Bronchial epithelial cell (primary cell): ENCODE measurements at regions not wholly inside any gene's neighbourhood (a gene's known extent, or its start where the extent isn't known, plus 50 kb on each side); places are given as distances from the start of the nearest gene placed in this dataset.

Experiments
- DNase-seq: peaks from one replicate; pipeline ENCODE4 v3.0.0-alpha.2; 2010; ENCODE audit warnings: low read depth
- FAIRE-seq: peaks from 2 replicates; lab custom pipeline; 2011; peaks lifted over from hg19 to GRCh38; lab: Jason Lieb, UNC
- H3K27me3 ChIP-seq: 2 replicates; pipeline ENCODE4 v1.5.1; 2011; ENCODE audit warnings: low read length; ENCODE audit not compliant: control insufficient read depth, insufficient read depth
- H3K36me3 ChIP-seq: 2 replicates; pipeline ENCODE4 v1.5.1; 2011; ENCODE audit warnings: low read length; ENCODE audit not compliant: control insufficient read depth, insufficient read depth
- H3K4me3 ChIP-seq: 2 replicates; pipeline ENCODE4 v1.5.1; 2011; ENCODE audit warnings: mild to moderate bottlenecking, low read depth, low read length, control low read depth
- CTCF ChIP-seq: IDR thresholded peaks from 2 replicates; pipeline ENCODE4 v1.5.1; 2011; ENCODE audit warnings: mild to moderate bottlenecking, moderate library complexity, low read length, control low read depth, inconsistent platforms; ENCODE audit not compliant: insufficient read depth, severe bottlenecking

- no peak for FAIRE-seq
- no peak for TF ChIP-seq CTCF
Observed at GRCh38 chr5:5798462-5798861, 376.0 kb downstream of the ICE1 start.

GRCh38 chr5:5798041-5798440 is 375.6 kb downstream of the ICE1 start:
- Histone ChIP-seq H3K36me3 (no peaks in the 10 kb centered on the region), H3K27me3 (no peaks in the 10 kb centered on the region), H3K4me3 (no peak overlapping the region)
- no peak for TF ChIP-seq CTCF
- FAIRE-seq (no peak), DNase-seq (no peak)

More at GRCh38 chr5:5798462-5798861, 376.0 kb downstream of the ICE1 start:
- no peaks in the 10 kb centered on the region for H3K27me3 ChIP-seq
- no peaks in the 10 kb centered on the region for H3K36me3 ChIP-seq
- no peak for DNase-seq
- no peak overlapping the region for H3K4me3 ChIP-seq

- no peak overlapping the region for H3K4me3 ChIP-seq
- no peaks in the 10 kb centered on the region for H3K36me3 ChIP-seq
- no peak for TF ChIP-seq CTCF
- DNase-seq (no peak), FAIRE-seq (no peak)
- H3K27me3 ChIP-seq = no peaks in the 10 kb centered on the region
Observed at GRCh38 chr5:5795074-5795771, 372.7 kb downstream of the ICE1 start.

- Histone ChIP-seq H3K27me3 (no peaks in the 10 kb centered on the region), H3K4me3 (no peak overlapping the region), H3K36me3 (no peaks in the 10 kb centered on the region)
- FAIRE-seq (no peak), DNase-seq (no peak)
- no peak for TF ChIP-seq CTCF
Observed at GRCh38 chr5:5794118-5794560, 371.7 kb downstream of the ICE1 start.

GRCh38 chr5:5793242-5794117 is 371.0 kb downstream of the ICE1 start:
- FAIRE-seq (no peak), DNase-seq (no peak)
- Histone ChIP-seq H3K36me3 (no peaks in the 10 kb centered on the region), H3K27me3 (no peaks in the 10 kb centered on the region), H3K4me3 (no peak overlapping the region)
- TF ChIP-seq CTCF = no peak
